Thyroid gland (tissue), 4 donors: ENCODE measurements at regions not wholly inside any gene's neighbourhood (a gene's known extent, or its start where the extent isn't known, plus 50 kb on each side); places are given as distances from the start of the nearest gene placed in this dataset.
"Not testable (repeated sequence)": the region's sequence is repeated elsewhere in the genome, so short reads cannot be mapped to it uniquely, and the experiment has no call there.

Experiments used
- DNase-seq, 2 donors: peaks; one replicate each; pipeline ENCODE4 v3.0.0-alpha.2; 2019
- H3K27ac ChIP-seq, 3 donors: fragments of 200-600 bp; sonication (generic); 1 replicate in 2 of 3; 2 replicates in 1 of 3; pipeline ENCODE4 v1.5.1; 2016 to 2019; ENCODE audit warnings: mild to moderate bottlenecking in 1 of 3, moderate library complexity in 1 of 3
- H3K27me3 ChIP-seq: fragments of 200-600 bp; sonication (generic); one replicate; pipeline ENCODE4 v1.5.1; 2019
- H3K36me3 ChIP-seq, 2 donors: fragments of 200-600 bp; sonication (generic); one replicate each; pipeline ENCODE4 v1.5.1; 2016 to 2019
- H3K4me1 ChIP-seq, 2 donors: fragments of 200-600 bp; sonication (generic); one replicate each; pipeline ENCODE4 v1.5.1; 2017 to 2019
- H3K4me3 ChIP-seq, 3 donors: fragments of 200-600 bp; sonication (generic); replicated peaks in 1 of 3; 1 replicate in 2 of 3; 2 replicates in 1 of 3; pipeline ENCODE4 v1.5.1; 2016; ENCODE audit warnings: mild to moderate bottlenecking in 1 of 3
- H3K9me3 ChIP-seq: fragments of 200-600 bp; sonication (generic); one replicate; pipeline ENCODE4 v1.5.1; 2017
- CTCF ChIP-seq, 6 experiments: fragments of 200-600 bp in 3 of 6; fragments of 450-650 bp in 3 of 6; sonication (generic) in 3 of 6; IDR thresholded peaks; one replicate each; pipeline ENCODE4 v1.5.1; 2016 to 2019; ENCODE audit warnings: antibody characterized with exemption in 6 of 6, mild to moderate bottlenecking in 2 of 6, inconsistent platforms in 1 of 6, moderate library complexity in 1 of 6
- POLR2A ChIP-seq, 2 donors: fragments of 450-650 bp; IDR thresholded peaks; one replicate each; pipeline ENCODE4 v1.6.1; 2017; ENCODE audit warnings: antibody characterized with exemption in 2 of 2, mild to moderate bottlenecking in 2 of 2, moderate library complexity in 1 of 2
- WGBS, 2 donors: methylation state at CpG; one replicate each; pipeline ENCODE4 v1.1.5; 2017; 5-methylcytosine and 5-hydroxymethylcytosine counted together
- intact Hi-C: fragments of 100-400 bp; cut with DNase I; formaldehyde crosslinking; loops from one replicate; pipeline ENCODE4 v1.15.1; 2023

GRCh38 chr22:10773341-10773740 lies 4754.7 kb upstream of the OR11H1 start:
- intact Hi-C loops: not testable (repeated sequence)
- WGBS, 2 donors: 25 to 59% methylated on average over 1 of the region's 1 CpG

GRCh38 chr22:10775601-10776357 lies 4752.2 kb upstream of the OR11H1 start:
- H3K9me3 ChIP-seq, H3K36me3 ChIP-seq, H3K27me3 ChIP-seq, DNase-seq, H3K4me1 ChIP-seq, intact Hi-C loops, H3K4me3 ChIP-seq, H3K27ac ChIP-seq: not testable (repeated sequence)
- 48 to 51% methylated on average over 5 of the region's 5 CpGs for WGBS, 2 donors

More at GRCh38 chr22:10773341-10773740, 4754.7 kb upstream of the OR11H1 start:
- H3K27me3 ChIP-seq, H3K4me1 ChIP-seq, H3K36me3 ChIP-seq, H3K27ac ChIP-seq, DNase-seq, H3K4me3 ChIP-seq, H3K9me3 ChIP-seq: not testable (repeated sequence)

GRCh38 chr22:10776358-10776729 lies 4751.6 kb upstream of the OR11H1 start:
- H3K4me3 ChIP-seq, H3K36me3 ChIP-seq, DNase-seq, H3K27ac ChIP-seq, H3K4me1 ChIP-seq, intact Hi-C loops, H3K9me3 ChIP-seq, H3K27me3 ChIP-seq: not testable (repeated sequence)
- WGBS, 2 donors: 52% methylated on average over 7 of the region's 7 CpGs

- 72 to 76% methylated on average over 11 of the region's 11 CpGs for WGBS, 2 donors
- intact Hi-C loops: not testable (repeated sequence)
Observed at GRCh38 chr22:10777733-10778132, 4750.3 kb upstream of the OR11H1 start.

GRCh38 chr22:10778296-10778814 lies 4749.6 kb upstream of the OR11H1 start:
- no peak overlapping the region for H3K4me3 ChIP-seq
- H3K4me1 ChIP-seq: no peaks in the 10 kb centered on the region
- WGBS, 2 donors: 42 to 48% methylated on average over 8 of the region's 8 CpGs
- intact Hi-C loops: no loop called here
- no peak for DNase-seq
- H3K27ac ChIP-seq: no peak overlapping the region
- H3K36me3 ChIP-seq: no peaks in the 10 kb centered on the region
- TF ChIP-seq CTCF (IDR thresholded peaks at IDR 0.05): no peak
- no peak for TF ChIP-seq POLR2A (IDR thresholded peaks at IDR 0.05)
- no peaks in the 10 kb centered on the region for H3K9me3 ChIP-seq
- H3K27me3 ChIP-seq: no peaks in the 10 kb centered on the region

More at GRCh38 chr22:10777733-10778132, 4750.3 kb upstream of the OR11H1 start:
- H3K9me3 ChIP-seq, H3K36me3 ChIP-seq, H3K27me3 ChIP-seq, H3K4me3 ChIP-seq, DNase-seq, H3K4me1 ChIP-seq, H3K27ac ChIP-seq: not testable (repeated sequence)

- DNase-seq, intact Hi-C loops, H3K4me3 ChIP-seq, H3K27ac ChIP-seq, H3K4me1 ChIP-seq, H3K27me3 ChIP-seq, H3K36me3 ChIP-seq, H3K9me3 ChIP-seq: not testable (repeated sequence)
- 63 to 67% methylated on average over 6 of the region's 6 CpGs for WGBS, 2 donors
Observed at GRCh38 chr22:10779200-10779599, 4748.8 kb upstream of the OR11H1 start.

GRCh38 chr22:10780281-10780680 lies 4747.7 kb upstream of the OR11H1 start:
- intact Hi-C loops: no loop called here
- no peaks in the 10 kb centered on the region for H3K36me3 ChIP-seq
- H3K27ac ChIP-seq: no peak overlapping the region
- H3K27me3 ChIP-seq: no peaks in the 10 kb centered on the region
- no peak overlapping the region for H3K4me3 ChIP-seq
- WGBS, 2 donors: 58 to 59% methylated on average over 8 of the region's 8 CpGs
- no peak for TF ChIP-seq POLR2A (IDR thresholded peaks at IDR 0.05)
- TF ChIP-seq CTCF (IDR thresholded peaks at IDR 0.05): no peak
- no peaks in the 10 kb centered on the region for H3K9me3 ChIP-seq
- no peak for DNase-seq
- H3K4me1 ChIP-seq: no peaks in the 10 kb centered on the region
